Prostate gland (tissue), 2 donors: ENCODE measurements at regions not wholly inside any gene's neighbourhood (a gene's known extent, or its start where the extent isn't known, plus 50 kb on each side); places are given as distances from the start of the nearest gene placed in this dataset.

Experiments
- DNase-seq: peaks from one replicate; pipeline ENCODE4 v3.0.0-alpha.2; 2019; ENCODE audit warnings: low spot score
- H3K27ac ChIP-seq, 2 donors: fragments of 200-600 bp; sonication (generic); 2 replicates each; pipeline ENCODE4 v1.5.1; 2017 to 2019
- H3K27me3 ChIP-seq: fragments of 200-600 bp; sonication (generic); replicated peaks from 2 replicates; pipeline ENCODE4 v1.5.1; 2019; ENCODE audit not compliant: insufficient read depth
- H3K36me3 ChIP-seq, 2 donors: fragments of 200-600 bp; sonication (generic); 1 replicate in 1 of 2; 2 replicates in 1 of 2; pipeline versions ENCODE4 v1.5.1 to v1.8.1; 2017 to 2019
- H3K4me1 ChIP-seq: fragments of 200-600 bp; sonication (generic); replicated peaks from 2 replicates; pipeline ENCODE4 v1.5.1; 2019
- H3K4me3 ChIP-seq, 2 donors: fragments of 200-600 bp; sonication (generic); 2 replicates each; pipeline ENCODE4 v1.5.1; 2017 to 2019
- H3K9me3 ChIP-seq: fragments of 200-600 bp; sonication (generic); 2 replicates; pipeline ENCODE4 v1.5.1; 2017
- POLR2A ChIP-seq: fragments of 450-650 bp; IDR thresholded peaks from one replicate; pipeline ENCODE4 v1.6.1; 2016; ENCODE audit warnings: antibody characterized with exemption, mild to moderate bottlenecking
- POLR2AphosphoS5 ChIP-seq: sonication (generic); formaldehyde crosslinking; IDR thresholded peaks from one replicate; pipeline ENCODE4 v1.6.1; 2017; ENCODE audit warnings: antibody characterized with exemption
- WGBS: methylation state at CpG from one replicate; pipeline ENCODE4 v1.1.5; 2018; 5-methylcytosine and 5-hydroxymethylcytosine counted together
- intact Hi-C: fragments of 100-400 bp; cut with DNase I; formaldehyde crosslinking; loops from one replicate; pipeline ENCODE4 v1.14.2; 2022
- microRNA counts, 2 donors: library from miRNA; unstranded; fragments of <30 nt; microRNA quantifications; one replicate each; lab custom pipeline; 2016 to 2017
- microRNA-seq: library from miRNA; unstranded; fragments of <30 nt; microRNA quantifications from one replicate; pipeline ENCODE4, GENCODE V29; 2016
- small RNA-seq, 2 donors: library from RNA; depleted of rRNA; stranded (forward); fragments of <200 nt; gene quantifications; one replicate each; pipeline ENCODE3, GENCODE V24; 2016
- TF ChIP-seq, protein P1 (sequence below), 4 experiments: fragments of 200-600 bp in 2 of 4; fragments of 450-650 bp in 2 of 4; sonication (generic) in 2 of 4; IDR thresholded peaks; 1 replicate in 3 of 4; 2 replicates in 1 of 4; pipeline ENCODE4 v1.5.1; 2016 to 2019; ENCODE audit warnings: antibody characterized with exemption in 4 of 4, mild to moderate bottlenecking in 2 of 4, moderate library complexity in 2 of 4

DNA sequence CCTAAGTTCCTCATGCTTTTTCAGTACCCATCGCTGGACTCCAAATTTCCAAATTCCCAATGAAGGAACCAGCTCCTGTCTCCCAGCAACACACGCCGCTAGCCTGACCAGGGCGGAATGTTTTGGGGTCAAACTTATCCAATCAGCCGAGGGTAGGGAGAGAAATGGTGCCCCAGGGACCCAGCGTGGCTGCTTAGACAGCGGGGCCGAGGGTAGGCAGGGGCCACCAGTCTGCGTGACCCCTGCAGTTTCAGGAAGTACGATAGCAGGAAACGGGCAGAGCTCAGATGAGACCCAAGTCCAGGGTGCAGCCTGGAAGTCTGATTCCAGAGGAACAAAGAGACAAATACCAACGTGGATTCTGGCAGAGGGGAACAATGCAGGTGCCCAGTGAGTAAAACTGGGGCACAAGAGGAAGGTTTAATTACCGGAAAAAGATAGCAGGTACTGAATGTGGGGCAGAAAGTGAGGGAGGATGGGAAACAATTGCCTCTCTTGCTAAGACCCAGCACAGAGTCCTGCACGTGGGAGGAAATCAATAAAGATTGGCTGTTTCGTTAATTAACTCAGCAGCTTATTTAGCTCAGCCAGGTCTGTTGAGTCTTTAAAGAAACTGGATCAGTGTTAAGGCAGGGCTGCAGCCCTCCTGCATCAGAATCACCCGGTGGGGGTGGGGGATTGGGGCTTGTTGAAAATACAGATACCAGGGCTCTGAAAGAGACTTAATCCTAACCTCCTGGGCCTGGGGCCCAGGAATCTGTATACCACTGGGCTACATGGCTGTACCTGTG is 50.4 kb upstream of the NFE2L3 start:
- no peaks in the 10 kb centered on the region for H3K27me3 ChIP-seq
- H3K9me3 ChIP-seq = no peaks in the 10 kb centered on the region
- H3K4me1 ChIP-seq = no peaks in the 10 kb centered on the region
- WGBS = 51% methylated on average over 16 of the region's 16 CpGs
- no peak overlapping the region for H3K27ac ChIP-seq
- intact Hi-C loops = no loop called here
- H3K4me3 ChIP-seq = no peak overlapping the region
- TF ChIP-seq POLR2AphosphoS5 = no peak
- no peak for TF ChIP-seq POLR2A
- TF ChIP-seq, protein P1, sequence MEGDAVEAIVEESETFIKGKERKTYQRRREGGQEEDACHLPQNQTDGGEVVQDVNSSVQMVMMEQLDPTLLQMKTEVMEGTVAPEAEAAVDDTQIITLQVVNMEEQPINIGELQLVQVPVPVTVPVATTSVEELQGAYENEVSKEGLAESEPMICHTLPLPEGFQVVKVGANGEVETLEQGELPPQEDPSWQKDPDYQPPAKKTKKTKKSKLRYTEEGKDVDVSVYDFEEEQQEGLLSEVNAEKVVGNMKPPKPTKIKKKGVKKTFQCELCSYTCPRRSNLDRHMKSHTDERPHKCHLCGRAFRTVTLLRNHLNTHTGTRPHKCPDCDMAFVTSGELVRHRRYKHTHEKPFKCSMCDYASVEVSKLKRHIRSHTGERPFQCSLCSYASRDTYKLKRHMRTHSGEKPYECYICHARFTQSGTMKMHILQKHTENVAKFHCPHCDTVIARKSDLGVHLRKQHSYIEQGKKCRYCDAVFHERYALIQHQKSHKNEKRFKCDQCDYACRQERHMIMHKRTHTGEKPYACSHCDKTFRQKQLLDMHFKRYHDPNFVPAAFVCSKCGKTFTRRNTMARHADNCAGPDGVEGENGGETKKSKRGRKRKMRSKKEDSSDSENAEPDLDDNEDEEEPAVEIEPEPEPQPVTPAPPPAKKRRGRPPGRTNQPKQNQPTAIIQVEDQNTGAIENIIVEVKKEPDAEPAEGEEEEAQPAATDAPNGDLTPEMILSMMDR (IDR thresholded peaks at IDR 0.05) = no peak
- no peak for DNase-seq
- H3K36me3 ChIP-seq = no peaks in the 10 kb centered on the region

GRCh38 chr7:26102176-26102575 is 49.8 kb upstream of the NFE2L3 start:
- H3K4me1 ChIP-seq = no peaks in the 10 kb centered on the region
- 85% methylated on average over 4 of the region's 4 CpGs for WGBS
- intact Hi-C loops = no loop called here
- no peaks in the 10 kb centered on the region for H3K27me3 ChIP-seq
- DNase-seq = no peak
- no peaks in the 10 kb centered on the region for H3K9me3 ChIP-seq
- no peak overlapping the region for H3K27ac ChIP-seq
- H3K36me3 ChIP-seq = no peaks in the 10 kb centered on the region
- no peak overlapping the region for H3K4me3 ChIP-seq
- TF ChIP-seq POLR2AphosphoS5 = no peak
- no peak for TF ChIP-seq POLR2A
- TF ChIP-seq, protein P1 (IDR thresholded peaks at IDR 0.05) = no peak

MicroRNAs encoded in the stretch of these regions (microRNA counts, 767-probe panel; counts per million panel counts)
- microRNA hsa-miR-148a-3p (lab: Ali Mortazavi, UCI) = 3,882 to 4,447 counts per million in 2 donors

Small RNAs in the stretch of these regions (microRNA-seq; reads per million reads assigned to microRNA genes)
- 336 reads per million, percentile 82 among the genes with 10 or more reads in this experiment for gene MIR148A

Small RNAs in the stretch of these regions (small RNA-seq; reads per million reads assigned to genes)
- gene MIR148A = 10,115 to 12,909 reads per million in 2 donors
